Ascending aorta (tissue), 2 donors: ENCODE measurements at regions not wholly inside any gene's neighbourhood (a gene's known extent, or its start where the extent isn't known, plus 50 kb on each side); places are given as distances from the start of the nearest gene placed in this dataset.

Experiments
- DNase-seq, 2 donors: peaks; one replicate each; pipeline ENCODE4 v3.0.0-alpha.2; 2019; ENCODE audit warnings: low spot score in 2 of 2
- H3K27ac ChIP-seq, 2 donors: fragments of 200-600 bp; sonication (generic); one replicate each; pipeline ENCODE4 v1.5.1; 2016 to 2017; ENCODE audit warnings: mild to moderate bottlenecking in 1 of 2
- H3K27me3 ChIP-seq: fragments of 200-600 bp; sonication (generic); one replicate; pipeline ENCODE4 v1.5.1; 2017
- H3K36me3 ChIP-seq, 2 donors: fragments of 200-600 bp; sonication (generic); one replicate each; pipeline ENCODE4 v1.5.1; 2016
- H3K4me1 ChIP-seq, 2 donors: fragments of 200-600 bp; sonication (generic); one replicate each; pipeline ENCODE4 v1.5.1; 2016 to 2017; ENCODE audit warnings: mild to moderate bottlenecking in 1 of 2
- H3K4me3 ChIP-seq, 2 donors: fragments of 200-600 bp; sonication (generic); one replicate each; pipeline ENCODE4 v1.5.1; 2016 to 2017; ENCODE audit warnings: mild to moderate bottlenecking in 1 of 2
- H3K9me3 ChIP-seq, 2 donors: fragments of 200-600 bp; sonication (generic); one replicate each; pipeline ENCODE4 v1.5.1; 2016
- intact Hi-C: fragments of 100-400 bp; cut with DNase I; formaldehyde crosslinking; loops from one replicate; pipeline ENCODE4 v1.15.1; 2023
- TF ChIP-seq, protein P1 (sequence below), 3 experiments: fragments of 200-600 bp in 2 of 3; fragments of 450-650 bp in 1 of 3; sonication (generic) in 2 of 3; IDR thresholded peaks; one replicate each; pipeline ENCODE4 v1.5.1; 2016 to 2019; ENCODE audit warnings: antibody characterized with exemption in 3 of 3, mild to moderate bottlenecking in 1 of 3, moderate library complexity in 1 of 3

DNA sequence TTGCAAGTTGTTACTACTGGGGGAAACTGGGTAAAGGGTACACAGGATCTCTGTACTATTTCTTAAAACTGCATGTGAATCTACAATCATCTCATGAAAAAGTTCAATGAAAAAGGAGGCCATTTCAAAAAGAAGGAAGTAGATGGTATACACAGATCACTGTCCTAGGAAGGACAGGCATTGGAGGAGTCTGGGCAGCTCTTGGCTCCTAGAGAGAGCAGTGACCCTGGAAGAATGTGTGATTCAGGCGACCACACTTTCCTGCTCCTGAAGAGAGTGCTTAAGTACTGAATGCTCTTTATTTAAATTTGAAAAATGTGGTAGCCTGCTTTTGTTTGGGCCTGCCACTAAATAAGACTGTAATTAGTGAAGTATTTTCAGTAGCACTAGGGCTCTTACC lies 318.1 kb upstream of the CASK start:
- no peak for DNase-seq
- H3K27me3 ChIP-seq = no peaks in the 10 kb centered on the region
- TF ChIP-seq, protein P1, sequence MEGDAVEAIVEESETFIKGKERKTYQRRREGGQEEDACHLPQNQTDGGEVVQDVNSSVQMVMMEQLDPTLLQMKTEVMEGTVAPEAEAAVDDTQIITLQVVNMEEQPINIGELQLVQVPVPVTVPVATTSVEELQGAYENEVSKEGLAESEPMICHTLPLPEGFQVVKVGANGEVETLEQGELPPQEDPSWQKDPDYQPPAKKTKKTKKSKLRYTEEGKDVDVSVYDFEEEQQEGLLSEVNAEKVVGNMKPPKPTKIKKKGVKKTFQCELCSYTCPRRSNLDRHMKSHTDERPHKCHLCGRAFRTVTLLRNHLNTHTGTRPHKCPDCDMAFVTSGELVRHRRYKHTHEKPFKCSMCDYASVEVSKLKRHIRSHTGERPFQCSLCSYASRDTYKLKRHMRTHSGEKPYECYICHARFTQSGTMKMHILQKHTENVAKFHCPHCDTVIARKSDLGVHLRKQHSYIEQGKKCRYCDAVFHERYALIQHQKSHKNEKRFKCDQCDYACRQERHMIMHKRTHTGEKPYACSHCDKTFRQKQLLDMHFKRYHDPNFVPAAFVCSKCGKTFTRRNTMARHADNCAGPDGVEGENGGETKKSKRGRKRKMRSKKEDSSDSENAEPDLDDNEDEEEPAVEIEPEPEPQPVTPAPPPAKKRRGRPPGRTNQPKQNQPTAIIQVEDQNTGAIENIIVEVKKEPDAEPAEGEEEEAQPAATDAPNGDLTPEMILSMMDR (IDR thresholded peaks at IDR 0.05) = no peak
- no peaks in the 10 kb centered on the region for H3K4me1 ChIP-seq
- no peaks in the 10 kb centered on the region for H3K9me3 ChIP-seq
- no peak overlapping the region for H3K4me3 ChIP-seq
- intact Hi-C loops = no loop called here
- no peaks in the 10 kb centered on the region for H3K36me3 ChIP-seq
- H3K27ac ChIP-seq = no peak overlapping the region

DNA sequence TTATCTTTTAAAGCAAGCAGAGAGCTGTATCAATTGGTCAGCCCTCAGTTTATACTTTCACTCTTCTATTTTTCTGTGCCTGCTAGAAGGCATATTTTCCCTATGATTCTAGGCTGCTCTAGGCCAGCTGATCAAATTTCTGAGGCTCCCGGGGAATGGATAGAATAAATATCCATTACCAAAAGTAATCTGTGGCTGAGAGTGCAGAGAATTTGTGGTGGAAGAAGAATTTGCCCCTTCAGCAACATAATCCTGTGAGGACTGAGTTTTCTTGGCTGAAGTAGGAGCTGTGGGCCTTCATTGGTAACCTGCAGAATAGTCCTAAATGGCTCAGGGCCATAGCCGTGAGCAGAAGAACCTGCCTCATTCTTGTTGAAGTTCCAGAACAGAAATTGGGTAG lies 314.6 kb upstream of the CASK start:
- TF ChIP-seq, protein P1 (IDR thresholded peaks at IDR 0.05) = no peak
- intact Hi-C loops = no loop called here
- no peaks in the 10 kb centered on the region for H3K36me3 ChIP-seq

DNA sequence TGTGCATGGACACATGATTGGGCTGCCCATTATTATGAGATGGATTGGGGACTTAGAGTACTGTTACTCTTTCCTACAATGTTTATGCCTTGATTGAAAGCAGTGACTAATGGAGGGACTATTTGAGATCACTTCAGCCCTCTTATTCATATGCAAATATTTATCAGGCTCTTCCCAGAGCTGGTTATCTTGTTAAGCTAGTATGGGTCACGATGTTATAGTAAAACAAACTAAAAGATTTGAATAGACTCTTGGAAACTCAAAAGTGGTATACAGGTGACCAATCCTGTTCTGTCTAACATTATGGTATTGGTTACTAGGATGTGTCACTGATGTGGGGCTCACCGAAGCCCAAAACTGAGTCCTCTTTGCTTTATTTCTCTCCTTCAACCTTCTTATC lies 306.2 kb upstream of the CASK start:
- no peak overlapping the region for H3K27ac ChIP-seq
- TF ChIP-seq, protein P1 (IDR thresholded peaks at IDR 0.05) = no peak
- H3K36me3 ChIP-seq = no peaks in the 10 kb centered on the region
- peaks cover 0 to 3% of the 10 kb centered on the region in 2 donors for H3K9me3 ChIP-seq
- H3K4me1 ChIP-seq = no peaks in the 10 kb centered on the region
- H3K4me3 ChIP-seq = no peak overlapping the region
- no peak for DNase-seq
- no peaks in the 10 kb centered on the region for H3K27me3 ChIP-seq
- intact Hi-C loops = no loop called here

More for the DNA sequence above, 314.6 kb upstream of the CASK start:
- H3K27me3 ChIP-seq = no peaks in the 10 kb centered on the region
- DNase-seq = no peak
- H3K27ac ChIP-seq = no peak overlapping the region
- no peaks in the 10 kb centered on the region for H3K4me1 ChIP-seq
- no peaks in the 10 kb centered on the region for H3K9me3 ChIP-seq
- H3K4me3 ChIP-seq = no peak overlapping the region

DNA sequence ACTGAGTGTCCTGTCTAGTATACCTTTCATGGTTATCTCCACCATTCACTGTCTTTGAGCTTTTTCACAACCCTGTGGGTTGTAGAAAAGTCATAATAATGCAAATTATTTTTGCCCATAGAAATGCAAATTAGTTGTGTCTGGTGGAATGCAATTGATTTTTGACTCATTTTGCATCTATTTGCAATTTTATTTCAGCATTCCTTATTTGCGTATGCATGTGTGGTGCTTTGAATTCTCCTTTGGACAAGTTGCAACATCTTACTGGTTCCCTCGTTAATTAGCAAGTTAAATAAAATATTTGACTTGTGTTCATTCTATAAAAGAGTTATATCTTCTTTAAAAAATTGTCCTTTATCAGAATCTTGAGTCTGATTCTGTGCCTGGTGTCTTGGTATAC lies 297.3 kb upstream of the CASK start:
- Histone ChIP-seq H3K36me3 (no peaks in the 10 kb centered on the region), H3K9me3 (no peaks in the 10 kb centered on the region), H3K4me3 (no peak overlapping the region), H3K27me3 (no peaks in the 10 kb centered on the region), H3K4me1 (no peaks in the 10 kb centered on the region), H3K27ac (no peak overlapping the region)
- DNase-seq = no peak
- intact Hi-C loops = no loop called here
- TF ChIP-seq, protein P1 (IDR thresholded peaks at IDR 0.05) = no peak

DNA sequence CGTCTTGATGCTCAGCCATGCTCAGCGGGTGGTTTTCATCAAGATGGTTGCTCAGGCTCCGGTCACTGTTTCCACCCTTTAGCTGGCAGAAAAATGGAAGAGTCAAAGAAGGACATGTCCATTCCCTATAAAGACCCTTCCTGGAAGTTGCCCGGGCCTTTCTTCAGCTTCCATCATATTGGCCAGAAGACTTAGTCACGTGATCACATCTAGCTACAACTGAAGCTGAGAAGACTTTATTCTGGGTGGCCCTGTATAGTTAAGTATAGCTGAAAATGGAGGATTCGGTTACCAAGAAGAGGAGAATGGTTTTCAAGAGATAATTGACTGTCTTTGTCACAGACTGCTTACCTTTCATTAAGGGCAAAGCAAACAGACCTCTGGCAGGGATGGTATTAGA lies 296.7 kb upstream of the CASK start:
- H3K36me3 ChIP-seq = no peaks in the 10 kb centered on the region
- no peaks in the 10 kb centered on the region for H3K9me3 ChIP-seq
- no peaks in the 10 kb centered on the region for H3K27me3 ChIP-seq
- TF ChIP-seq, protein P1 (IDR thresholded peaks at IDR 0.05) = no peak
- intact Hi-C loops = no loop called here
- DNase-seq = no peak
- no peak overlapping the region for H3K4me3 ChIP-seq
- no peak overlapping the region for H3K27ac ChIP-seq
- no peaks in the 10 kb centered on the region for H3K4me1 ChIP-seq

DNA sequence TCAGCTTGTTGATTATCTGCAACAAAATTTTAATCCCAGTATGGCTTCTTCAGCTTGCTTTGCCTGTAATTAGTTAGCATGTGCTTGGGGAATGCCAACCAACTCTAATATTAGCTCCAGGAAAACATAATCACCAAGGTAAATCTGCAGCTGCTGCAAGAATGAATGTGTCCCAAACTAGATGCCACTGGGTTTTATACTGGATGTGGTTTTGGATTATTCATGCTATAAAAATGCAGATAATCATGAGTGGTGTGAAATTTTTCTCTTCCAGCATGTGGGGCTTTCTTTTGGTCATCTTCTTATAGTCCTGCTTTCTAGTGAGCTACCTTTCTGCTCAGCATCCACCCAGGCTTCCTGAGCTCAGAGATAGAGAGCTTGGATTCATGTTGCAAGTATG lies 295.9 kb upstream of the CASK start:
- Histone ChIP-seq H3K27ac (no peak overlapping the region), H3K4me1 (no peaks in the 10 kb centered on the region), H3K4me3 (no peak overlapping the region), H3K36me3 (no peaks in the 10 kb centered on the region), H3K9me3 (no peaks in the 10 kb centered on the region), H3K27me3 (no peaks in the 10 kb centered on the region)
- TF ChIP-seq, protein P1 (IDR thresholded peaks at IDR 0.05) = no peak
- intact Hi-C loops = no loop called here
- no peak for DNase-seq
